K562 (cell line): ENCODE measurements at regions not wholly inside any gene's neighbourhood (a gene's known extent, or its start where the extent isn't known, plus 50 kb on each side); places are given as distances from the start of the nearest gene placed in this dataset.
"Not testable (repeated sequence)": the region's sequence is repeated elsewhere in the genome, so short reads cannot be mapped to it uniquely, and the experiment has no call there.

ENCODE experiments used
- ATAC-seq: fragments of 200-7000 bp; cut with Tn5 transposase; 3 replicates; pipeline ENCODE4 v1.9.1; 2020; ENCODE audit warnings: moderate library complexity
- BruUV-seq: library from RNA; stranded (reverse); fragments of 400-500 nt; replicated peaks from 2 replicates; lab custom pipeline; 2021; lab: Mats Ljungman, UMichigan
- CTCF ChIA-PET: fragments of 300-600 bp; formaldehyde crosslinking; extraction: SDS; loops from one replicate; lab custom pipeline; 2021; ENCODE audit warnings: low intra/inter-chr PET ratio; lab: Yijun Ruan, JAX
- POLR2A ChIA-PET: fragments of 300-600, 350-650 bp; sonication (Branson Sonifier 250); formaldehyde crosslinking; extraction: SDS; loops from one replicate; lab custom pipeline; 2021; ENCODE audit warnings: antibody characterized with exemption, inconsistent platforms; lab: Yijun Ruan, JAX
- DNase-seq, 4 experiments: peaks; one replicate each; pipeline versions ENCODE4 v3.0.0 to v3.0.0-alpha.2; 2011 to 2018; ENCODE audit warnings: low spot score in 3 of 4, mixed read lengths in 3 of 4; ENCODE audit errors: extremely low read depth in 1 of 4
- FAIRE-seq: peaks from 2 replicates; lab custom pipeline; 2011; peaks lifted over from hg19 to GRCh38; lab: Jason Lieb, UNC
- H2AFZ ChIP-seq: 2 replicates; pipeline ENCODE4 v1.6.0; 2011; ENCODE audit warnings: low read depth, low read length, control low read depth, inconsistent platforms
- H3K27ac ChIP-seq: fragments of 200-600 bp; 3 replicates; pipeline ENCODE4 v1.8.0; 2011; ENCODE audit warnings: low read depth, mild to moderate bottlenecking, control low read depth, inconsistent platforms, low read length, moderate library complexity, mixed read lengths; ENCODE audit errors: extremely low read depth
- H3K27me3 ChIP-seq, 2 experiments: fragments of 300-600 bp in 1 of 2; 2 replicates in 1 of 2; 3 replicates in 1 of 2; pipeline versions ENCODE4 v1.6.0 to v1.8.0; 2011; ENCODE audit warnings: inconsistent platforms in 2 of 2, low read length in 2 of 2, mild to moderate bottlenecking in 1 of 2, mixed read lengths in 1 of 2, moderate library complexity in 1 of 2; ENCODE audit not compliant: control insufficient read depth in 2 of 2, insufficient read depth in 2 of 2
- H3K36me3 ChIP-seq: fragments of 300-600 bp; 3 replicates; pipeline ENCODE4 v1.8.0; 2011; ENCODE audit warnings: mild to moderate bottlenecking, low read length, inconsistent platforms; ENCODE audit not compliant: control insufficient read depth, insufficient read depth
- H3K4me1 ChIP-seq, 2 experiments: fragments of 200-600 bp in 1 of 2; replicated peaks in 1 of 2; 2 replicates in 1 of 2; 3 replicates in 1 of 2; pipeline versions ENCODE4 v1.5.1 to v1.8.0; 2011; ENCODE audit warnings: inconsistent platforms in 2 of 2, low read length in 2 of 2, mild to moderate bottlenecking in 1 of 2, mixed read lengths in 1 of 2, moderate library complexity in 1 of 2; ENCODE audit not compliant: control insufficient read depth in 2 of 2, insufficient read depth in 2 of 2
- H3K4me2 ChIP-seq: 2 replicates; pipeline ENCODE4 v1.6.1; 2011; ENCODE audit warnings: low read length, control low read depth, inconsistent platforms, mixed read lengths; ENCODE audit not compliant: insufficient read depth
- H3K4me3 ChIP-seq: fragments of 200-600 bp; sonication (generic), shearing (Covaris generic); 2 replicates; pipeline ENCODE4 v1.5.1; 2016; ENCODE audit warnings: control low read depth, inconsistent platforms
- H3K79me2 ChIP-seq: fragments of 200-600 bp; 3 replicates; pipeline ENCODE4 v1.8.0; 2011; ENCODE audit warnings: low read length, inconsistent platforms; ENCODE audit not compliant: control insufficient read depth, insufficient read depth
- H3K9ac ChIP-seq, 2 experiments: 2 replicates each; pipeline versions ENCODE4 v1.6.0 to v1.6.1; 2011; ENCODE audit warnings: low read depth in 2 of 2, low read length in 2 of 2, control low read depth in 1 of 2, inconsistent platforms in 1 of 2, mild to moderate bottlenecking in 1 of 2, mixed read lengths in 1 of 2; ENCODE audit not compliant: insufficient read depth in 1 of 2
- H3K9me1 ChIP-seq: one replicate; pipeline ENCODE4 v1.6.0; 2011; ENCODE audit warnings: inconsistent platforms, mild to moderate bottlenecking, low read length, moderate library complexity; ENCODE audit not compliant: control insufficient read depth, insufficient read depth
- H3K9me3 ChIP-seq: replicated peaks from 2 replicates; pipeline ENCODE4 v1.5.1; 2011; ENCODE audit warnings: low read depth, low read length, inconsistent platforms; ENCODE audit not compliant: control insufficient read depth, insufficient read depth
- H4K20me1 ChIP-seq: replicated peaks from 2 replicates; pipeline ENCODE4 v1.6.1; 2011; ENCODE audit warnings: low read length, inconsistent platforms, mixed read lengths; ENCODE audit not compliant: control insufficient read depth, insufficient read depth
- FOSL1 ChIP-seq: fragments of 200-800 bp; sonication (Bioruptor generic); conservative IDR thresholded peaks from 2 replicates; pipeline ENCODE4 v1.6.1; 2016; ENCODE audit warnings: missing genetic modification characterization, missing compliant biosample characterization
- GTF2F1 ChIP-seq: IDR thresholded peaks from 2 replicates; pipeline ENCODE4 v1.6.1; 2011; ENCODE audit warnings: low read depth, low read length, improper control_type of control experiment
- ZNF77 ChIP-seq: fragments of 250-450 bp; sonication (Bioruptor Pico); IDR thresholded peaks from 2 replicates; pipeline ENCODE4 v1.5.0; 2020
- WGBS: fragments of 100-300 bp; shearing (Covaris generic); methylation state at CpG from one replicate; pipeline ENCODE4 v1.1.6; 2016; ENCODE audit warnings: low coverage, mixed read lengths; ENCODE audit not compliant: insufficient coverage; ENCODE audit errors: missing lambda C conversion rate; 5-methylcytosine and 5-hydroxymethylcytosine counted together
- in situ Hi-C: fragments of 300-500 bp; cut with MboI; formaldehyde crosslinking; loops from 4 replicates; pipeline ENCODE4 v1.15.0; 2018; ENCODE audit warnings: inconsistent platforms, mixed read lengths
- intact Hi-C: fragments of 100-400 bp; cut with micrococcal nuclease; formaldehyde crosslinking; loops from 2 replicates; pipeline ENCODE4 v1.14.2; 2022
- TF ChIP-seq, protein P1 (sequence below), 2 experiments: IDR thresholded peaks; 2 replicates each; pipeline ENCODE4 v1.6.1; 2011; ENCODE audit warnings: borderline replicate concordance in 1 of 2, control low read depth in 1 of 2, low read depth in 1 of 2, low read length in 1 of 2, mild to moderate bottlenecking in 1 of 2, mixed read lengths in 1 of 2, moderate library complexity in 1 of 2; ENCODE audit not compliant: insufficient read depth in 1 of 2, insufficient read length in 1 of 2, poor library complexity in 1 of 2, severe bottlenecking in 1 of 2; ENCODE audit errors: extremely low read depth in 1 of 2

DNA sequence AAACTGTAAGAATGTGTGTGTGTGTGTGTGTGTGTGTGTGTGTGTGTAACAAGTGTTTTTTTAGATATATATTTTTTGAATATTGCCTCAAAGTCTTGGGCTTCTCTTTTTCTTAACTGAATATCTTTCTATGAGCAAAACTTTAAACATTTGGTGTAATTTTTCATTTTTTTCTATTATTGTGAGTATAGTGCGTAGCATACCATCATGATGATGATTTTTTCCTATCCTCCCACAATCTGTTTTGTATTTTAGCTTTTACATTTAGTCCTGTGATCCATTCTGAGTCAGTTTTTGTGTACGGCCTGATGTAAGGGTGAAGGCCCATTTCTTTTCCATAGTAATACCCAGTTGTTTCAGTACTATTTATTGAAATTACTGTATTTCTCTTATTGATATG, 680.6 kb downstream of the TTLL7 start:
- DNase-seq = no peak
- CTCF ChIA-PET = no interaction called here
- Histone ChIP-seq H3K36me3 (no peaks in the 10 kb centered on the region), H3K9me3 (no peaks in the 10 kb centered on the region), H2AFZ (no peak overlapping the region), H3K4me1 (no peaks in the 10 kb centered on the region), H3K9me1 (no peaks in the 10 kb centered on the region)
- TF ChIP-seq FOSL1 (tag) (no peak), GTF2F1 (no peak), ZNF77 (CRISPR knock-in tag) (no peak)
- TF ChIP-seq, protein P1, sequence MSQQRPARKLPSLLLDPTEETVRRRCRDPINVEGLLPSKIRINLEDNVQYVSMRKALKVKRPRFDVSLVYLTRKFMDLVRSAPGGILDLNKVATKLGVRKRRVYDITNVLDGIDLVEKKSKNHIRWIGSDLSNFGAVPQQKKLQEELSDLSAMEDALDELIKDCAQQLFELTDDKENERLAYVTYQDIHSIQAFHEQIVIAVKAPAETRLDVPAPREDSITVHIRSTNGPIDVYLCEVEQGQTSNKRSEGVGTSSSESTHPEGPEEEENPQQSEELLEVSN (IDR thresholded peaks at IDR 0.05; ENCODE audit: borderline replicate concordance in 1 of 2, extremely low read depth in 1 of 2, insufficient read depth in 1 of 2, insufficient read length in 1 of 2, low read depth in 1 of 2, low read length in 1 of 2, poor library complexity in 1 of 2, severe bottlenecking in 1 of 2) = no peak
- TF ChIP-seq, all 486 proteins: peak for 0
- H4K20me1 ChIP-seq = no peaks in the 10 kb centered on the region
- H3K27me3 ChIP-seq = no peaks in the 10 kb centered on the region
- FAIRE-seq (no peak), ATAC-seq (no peak)
- no peak overlapping the region for H3K4me3 ChIP-seq
- no peak overlapping the region for H3K27ac ChIP-seq
- in situ Hi-C loops = no loop called here
- intact Hi-C loops = no loop called here
- H3K9ac ChIP-seq = no peak overlapping the region
- 13% methylated on average over 2 of the region's 2 CpGs for WGBS
- no peaks in the 10 kb centered on the region for H3K79me2 ChIP-seq
- H3K4me2 ChIP-seq = no peak overlapping the region
- no TSS peak for BruUV-seq
- POLR2A ChIA-PET = no interaction called here

DNA sequence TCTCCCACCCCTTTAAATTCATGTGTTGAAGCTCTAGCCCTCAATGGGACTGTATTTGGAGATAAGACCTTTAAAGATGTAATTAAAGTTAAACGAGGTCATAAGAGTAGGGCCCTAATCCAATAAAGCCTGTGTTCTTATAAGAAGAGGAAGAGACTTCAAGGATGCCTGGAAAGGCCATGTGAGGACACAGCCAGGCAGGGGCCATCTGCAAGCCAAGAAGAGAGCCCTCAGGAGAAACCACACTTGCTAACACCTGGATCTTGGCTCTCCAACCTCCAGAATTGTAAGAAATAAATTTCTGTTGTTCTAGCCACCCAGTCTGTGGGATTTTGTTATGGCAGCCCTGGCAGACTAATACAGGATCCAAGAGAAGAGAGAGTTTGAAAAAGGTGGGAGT, 683.5 kb downstream of the TTLL7 start:
- H3K27me3 ChIP-seq, FAIRE-seq, H3K4me1 ChIP-seq, CTCF ChIA-PET, H3K4me2 ChIP-seq, intact Hi-C loops, H2AFZ ChIP-seq, H3K9me1 ChIP-seq, DNase-seq, H3K79me2 ChIP-seq, ATAC-seq, H3K27ac ChIP-seq, H3K4me3 ChIP-seq, H3K9ac ChIP-seq, BruUV-seq, H3K9me3 ChIP-seq, H4K20me1 ChIP-seq, in situ Hi-C loops, POLR2A ChIA-PET, H3K36me3 ChIP-seq: not testable (repeated sequence)
- 0% methylated on average over 1 of the region's 1 CpG for WGBS

DNA sequence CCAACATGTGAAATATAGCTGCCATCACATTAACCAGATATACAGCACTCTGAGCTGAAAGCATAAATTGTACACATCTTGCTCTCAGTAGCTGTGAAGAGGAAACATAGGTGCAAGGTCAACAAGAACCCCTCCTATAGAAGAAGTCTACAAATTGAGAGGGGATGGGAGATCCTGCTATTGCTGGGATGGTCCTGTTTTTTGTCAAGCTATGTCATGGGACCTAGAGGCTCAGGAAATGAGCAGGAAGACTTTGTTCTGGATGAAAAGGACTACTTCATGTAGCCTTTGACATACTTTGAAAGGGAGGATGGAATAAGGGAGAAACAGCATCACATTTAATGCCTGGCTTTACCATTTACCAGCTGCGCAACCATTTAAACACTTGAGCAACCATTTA, 688.8 kb downstream of the TTLL7 start:
- in situ Hi-C loops, H3K4me3 ChIP-seq, H3K9ac ChIP-seq, BruUV-seq, intact Hi-C loops, H4K20me1 ChIP-seq, CTCF ChIA-PET, H3K4me1 ChIP-seq, DNase-seq, H3K36me3 ChIP-seq, H3K4me2 ChIP-seq, POLR2A ChIA-PET, H3K79me2 ChIP-seq, FAIRE-seq, H3K9me1 ChIP-seq, H3K27me3 ChIP-seq, H3K9me3 ChIP-seq, H2AFZ ChIP-seq, ATAC-seq, H3K27ac ChIP-seq: not testable (repeated sequence)
- 0% methylated on average over 1 of the region's 1 CpG for WGBS
